ENCODE measurements at regions not wholly inside any gene's neighbourhood (a gene's known extent, or its start where the extent isn't known, plus 50 kb on each side); places are given as distances from the start of the nearest gene placed in this dataset.

DNA sequence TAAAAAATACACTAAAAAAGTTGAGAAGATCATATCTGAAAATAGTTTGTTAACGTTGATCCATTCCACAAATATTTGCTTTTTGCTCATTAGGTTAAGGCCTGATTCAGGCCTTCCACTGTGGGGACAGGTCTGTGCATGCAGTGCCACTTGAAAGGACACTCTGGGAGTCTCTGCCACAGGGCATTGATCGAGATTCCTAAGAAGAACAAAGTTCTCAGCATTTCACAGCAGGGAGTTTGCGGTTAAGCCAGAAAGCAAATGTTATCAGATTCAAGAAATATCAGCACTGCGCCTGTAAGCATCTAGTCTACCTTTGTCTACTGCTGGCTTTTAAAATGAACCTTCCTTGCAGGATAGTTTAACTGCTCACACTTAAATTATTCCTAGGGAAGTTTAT lies 62.2 kb upstream of the TNIP3 start:
- no peak for DNase-seq (ENCODE audit: low read depth)

DNA sequence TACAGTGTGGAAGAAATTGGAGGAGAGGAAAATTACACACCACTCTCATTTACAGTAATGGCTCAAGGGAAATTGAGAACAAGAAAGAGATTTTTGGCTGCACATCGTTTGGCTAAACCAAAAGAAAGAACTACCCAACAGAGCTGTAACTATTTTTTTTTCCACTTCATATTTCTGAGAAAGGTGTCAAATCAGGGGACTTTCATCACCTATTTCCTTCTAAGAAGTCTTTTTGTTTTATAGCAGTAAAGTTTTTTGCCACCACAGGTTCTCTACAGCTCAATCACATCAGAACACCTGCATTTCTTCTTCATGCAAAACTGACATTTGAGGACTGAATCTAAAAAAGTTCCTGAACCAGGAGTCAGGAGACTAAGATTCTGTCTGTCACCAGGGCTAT lies 57.5 kb upstream of the TNIP3 start:
- no peak for DNase-seq (ENCODE audit: low read depth)

DNA sequence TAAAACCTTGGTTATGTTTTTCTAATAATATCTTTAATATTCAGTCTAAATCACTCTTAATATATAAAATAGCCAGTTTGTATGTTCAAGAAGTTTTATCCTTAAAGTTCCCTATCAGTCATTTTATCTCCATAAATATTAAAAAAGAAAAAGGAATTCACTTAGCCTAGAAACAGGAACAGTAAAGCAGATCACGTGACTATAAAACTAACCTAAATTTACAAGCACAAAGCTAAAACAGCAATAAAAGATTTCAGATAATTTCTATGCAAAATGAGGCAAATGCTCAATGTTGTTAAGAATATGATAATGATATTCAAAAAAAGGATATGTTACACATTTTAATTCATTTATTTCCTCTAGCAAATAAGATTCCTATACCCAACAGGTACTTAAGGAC lies 57.1 kb upstream of the TNIP3 start:
- DNase-seq (ENCODE audit: low read depth): no peak

DNA sequence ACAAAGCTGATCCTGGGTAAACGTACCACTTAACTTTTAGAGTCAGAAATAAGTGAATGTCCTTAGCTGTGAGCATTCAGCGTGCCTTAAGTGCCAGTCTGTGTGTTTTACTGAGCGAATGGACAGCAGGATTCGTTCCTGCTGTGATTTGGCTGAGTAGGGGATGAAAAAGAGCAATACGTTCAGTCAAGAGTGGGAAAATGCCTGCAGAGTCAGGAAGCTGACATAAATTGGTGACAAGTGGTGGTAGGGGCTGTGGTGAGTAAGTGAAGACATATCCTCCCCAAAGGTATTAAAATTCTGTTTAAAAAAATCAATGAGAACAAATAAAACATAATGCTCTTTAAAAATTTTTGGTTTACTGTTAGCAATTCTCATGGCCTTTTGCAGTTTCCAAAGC lies 56.6 kb upstream of the TNIP3 start:
- DNase-seq (ENCODE audit: low read depth): no peak

DNA sequence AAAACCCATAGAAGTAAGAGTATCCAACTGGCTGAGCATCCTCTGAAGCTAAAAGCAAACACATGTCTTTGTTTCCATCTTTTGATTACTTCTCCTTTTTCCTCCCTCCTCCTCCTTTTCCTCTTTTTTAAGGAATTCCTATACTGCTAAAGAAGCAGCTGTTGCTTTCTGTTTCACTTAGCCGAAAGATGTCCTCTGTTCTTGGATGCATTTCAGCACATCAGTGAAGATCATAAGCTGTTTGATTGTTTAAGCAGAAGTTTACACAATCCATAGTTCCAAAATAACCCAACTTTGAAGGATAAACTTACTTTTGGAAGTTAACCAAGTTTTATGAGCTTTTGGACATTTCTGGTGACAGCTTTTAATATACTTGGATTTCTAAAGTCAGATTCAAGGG lies 55.1 kb upstream of the TNIP3 start:
- no peak for DNase-seq (ENCODE audit: low read depth)

GRCh38 chr4:121217351-121217750 lies 53.2 kb upstream of the TNIP3 start:
- no peak for DNase-seq (ENCODE audit: low read depth)

GRCh38 chr4:121216461-121216860 lies 52.3 kb upstream of the TNIP3 start:
- DNase-seq (ENCODE audit: low read depth): no peak

DNA sequence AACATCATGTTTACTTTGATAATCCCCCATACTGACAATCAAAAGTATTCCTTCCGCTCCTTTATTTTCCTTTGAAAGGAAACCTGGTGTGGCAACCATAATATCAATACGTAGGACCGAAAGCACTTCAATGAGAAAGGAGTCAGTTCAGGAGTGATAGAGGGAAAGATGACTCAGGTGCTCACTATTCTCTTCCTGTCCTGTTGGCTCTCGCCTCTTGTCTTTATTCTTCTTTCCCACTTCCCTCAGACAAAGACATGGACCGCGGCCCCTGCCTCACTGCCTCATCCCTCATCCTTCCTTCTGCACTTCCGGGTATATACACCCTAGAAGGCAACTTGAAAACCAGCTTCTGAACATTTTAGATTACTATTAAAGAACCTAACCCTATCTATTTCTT lies 49.8 kb upstream of the TNIP3 start:
- no peak for DNase-seq (ENCODE audit: low read depth)
